ENCODE measurements at regions not wholly inside any gene's neighbourhood (a gene's known extent, or its start where the extent isn't known, plus 50 kb on each side); places are given as distances from the start of the nearest gene placed in this dataset.

- no peaks in the 10 kb centered on the region for H3K9me3 Mint-ChIP-seq
Measured at GRCh38 chr5:28779161-28779754, 1740.9 kb upstream of the CDH9 start.

More at GRCh38 chr5:28779161-28779754, 1740.9 kb upstream of the CDH9 start:
- peak; percentile 55 for TF ChIP-seq CTCF (conservative IDR thresholded peaks at IDR 0.05)
- no peak overlapping the region for H3K23ac ChIP-seq (ENCODE audit: insufficient read length, low read depth, low read length)
- no peak overlapping the region for H2AK5ac ChIP-seq (ENCODE audit: insufficient read length, low read length)
- no peak overlapping the region for H2BK15ac ChIP-seq (ENCODE audit: low read depth, low read length)
- no peak overlapping the region for H3T11ph ChIP-seq (ENCODE audit: low read length)
- no peaks in the 10 kb centered on the region for H3K79me1 ChIP-seq (ENCODE audit: insufficient read depth, low read depth, low read length, poor library complexity, severe bottlenecking)
- Mint-ChIP-seq H3K36me3 (ENCODE audit: insufficient read depth in 1 of 3, low read depth in 3 of 3) (no peaks in the 10 kb centered on the region), H3K27ac (no peak overlapping the region), H3K4me1 (no peaks in the 10 kb centered on the region), H3K27me3 (ENCODE audit: low read depth) (no peaks in the 10 kb centered on the region; the same call in 1 of the 2 replicates), H3K4me3 (no peak overlapping the region)
- H3K56ac ChIP-seq (ENCODE audit: insufficient read length, low read depth, low read length), result no peak overlapping the region
- H3K27me3 ChIP-seq (ENCODE audit: insufficient read depth, low read length), result no peaks in the 10 kb centered on the region
- H3K9ac ChIP-seq (ENCODE audit: extremely low read depth, insufficient read length, low read length), result no peak overlapping the region
- no peak overlapping the region for H3K18ac ChIP-seq (ENCODE audit: insufficient read length, low read depth, low read length)
- no peaks in the 10 kb centered on the region for H3K79me2 ChIP-seq (ENCODE audit: insufficient read depth, low read length)
- no peaks in the 10 kb centered on the region for H3K9me3 ChIP-seq (ENCODE audit: control insufficient read depth, low read depth, low read length)
- no peaks in the 10 kb centered on the region for H4K20me1 ChIP-seq (ENCODE audit: control insufficient read depth, insufficient read depth, insufficient read length)
- H3K4me2 ChIP-seq (ENCODE audit: insufficient read depth, insufficient read length, low read length), result no peak overlapping the region
- H3K4me1 ChIP-seq (ENCODE audit: insufficient read depth, low read length), result no peaks in the 10 kb centered on the region
- no peak overlapping the region for H2BK120ac ChIP-seq (ENCODE audit: low read depth, low read length, poor library complexity, severe bottlenecking)
- H4K91ac ChIP-seq (ENCODE audit: insufficient read length, low read depth, low read length), result no peak overlapping the region
- no peak overlapping the region for H2BK5ac ChIP-seq (ENCODE audit: insufficient read length, low read length)
- no peak overlapping the region for H2AFZ ChIP-seq (ENCODE audit: low read length)
- no peak for DNase-seq
- no peak overlapping the region for H4K5ac ChIP-seq (ENCODE audit: insufficient read length, low read depth, low read length)
- H3K4ac ChIP-seq (ENCODE audit: low read depth, low read length), result no peak overlapping the region
- no peaks in the 10 kb centered on the region for H3K23me2 ChIP-seq (ENCODE audit: insufficient read length, low read depth, low read length, poor library complexity, severe bottlenecking)
- no peak overlapping the region for H2BK20ac ChIP-seq (ENCODE audit: low read depth, low read length, poor library complexity, severe bottlenecking)
- no peak overlapping the region for H4K8ac ChIP-seq (replicated peaks; ENCODE audit: insufficient read length, low read depth, low read length)
- H2BK12ac ChIP-seq (ENCODE audit: insufficient read length, low read depth, low read length), result no peak overlapping the region
- H3K14ac ChIP-seq (ENCODE audit: insufficient read depth, low read length), result no peak overlapping the region
- H3K27ac ChIP-seq (ENCODE audit: insufficient read length, low read depth, low read length), result no peak overlapping the region

All from H9 (cell line).